HEK293 (cell line): ENCODE measurements at regions not wholly inside any gene's neighbourhood (a gene's known extent, or its start where the extent isn't known, plus 50 kb on each side); places are given as distances from the start of the nearest gene placed in this dataset.

Experiments used
- CTCF ChIA-PET: fragments of 350-600 bp; formaldehyde crosslinking; extraction: SDS; loops from one replicate; lab custom pipeline; 2021; ENCODE audit warnings: antibody characterized with exemption; lab: Yijun Ruan, JAX
- POLR2A ChIA-PET: fragments of 300-600 bp; formaldehyde crosslinking; extraction: SDS; loops from one replicate; lab custom pipeline; 2020; ENCODE audit warnings: antibody characterized with exemption, inconsistent platforms; lab: Yijun Ruan, JAX
- H3K27ac ChIP-seq: fragments of 200-500 bp; sonication (Bioruptor generic); 2 replicates; pipeline ENCODE4 v1.5.1; 2014; ENCODE audit warnings: low read depth, low read length, control low read depth, inconsistent platforms; ENCODE audit errors: extremely low read depth
- H3K36me3 ChIP-seq, 2 experiments: fragments of 200-500 bp in 1 of 2; sonication (Bioruptor generic) in 1 of 2; 1 replicate in 1 of 2; 2 replicates in 1 of 2; pipeline ENCODE4 v1.5.1; 2014 to 2017; ENCODE audit warnings: inconsistent platforms in 2 of 2, low read length in 2 of 2; ENCODE audit not compliant: control insufficient read depth in 2 of 2, insufficient read depth in 1 of 2
- H3K4me1 ChIP-seq: fragments of 200-500 bp; sonication (Bioruptor generic); 2 replicates; pipeline ENCODE4 v1.5.1; 2014; ENCODE audit warnings: mild to moderate bottlenecking, low read length, inconsistent platforms; ENCODE audit not compliant: control insufficient read depth, insufficient read depth
- H3K4me3 ChIP-seq: 2 replicates; pipeline ENCODE4 v1.5.1; 2011; ENCODE audit warnings: low read depth, mild to moderate bottlenecking, control low read depth, low read length, moderate library complexity
- H3K9me3 ChIP-seq: fragments of 200-500 bp; sonication (Bioruptor generic); 2 replicates; pipeline ENCODE4 v1.5.1; 2014; ENCODE audit warnings: low read depth, low read length, inconsistent platforms; ENCODE audit not compliant: control insufficient read depth, insufficient read depth
- HOXC10 ChIP-seq: sonication (generic); formaldehyde crosslinking; IDR thresholded peaks from 2 replicates; pipeline ENCODE4 v1.8.1; 2023; ENCODE audit warnings: mild to moderate bottlenecking, missing genetic modification reagents
- ZBTB17 ChIP-seq: fragments of 450-650 bp; formaldehyde crosslinking; IDR thresholded peaks from 2 replicates; pipeline ENCODE4 v1.5.1; 2016; ENCODE audit warnings: missing biosample characterization, missing genetic modification characterization
- ZNF121 ChIP-seq: fragments of 450-650 bp; formaldehyde crosslinking; IDR thresholded peaks from 2 replicates; pipeline ENCODE4 v1.5.1; 2016; ENCODE audit warnings: missing biosample characterization, missing genetic modification characterization
- ZNF132 ChIP-seq: fragments of 450-650 bp; formaldehyde crosslinking; IDR thresholded peaks from 2 replicates; pipeline ENCODE4 v1.5.1; 2017; ENCODE audit warnings: missing biosample characterization, missing genetic modification characterization, borderline replicate concordance
- ZNF184 ChIP-seq: fragments of 450-650 bp; IDR thresholded peaks from 2 replicates; pipeline ENCODE4 v1.5.1; 2018; ENCODE audit warnings: missing biosample characterization, mild to moderate bottlenecking, missing genetic modification characterization
- ZNF426 ChIP-seq: fragments of 450-650 bp; formaldehyde crosslinking; IDR thresholded peaks from 2 replicates; pipeline ENCODE4 v1.5.1; 2017; ENCODE audit warnings: missing biosample characterization, missing genetic modification characterization, mild to moderate bottlenecking, inconsistent platforms, moderate library complexity
- ZNF561 ChIP-seq: fragments of 450-650 bp; IDR thresholded peaks from 2 replicates; pipeline ENCODE4 v1.5.1; 2018; ENCODE audit warnings: missing biosample characterization, missing genetic modification characterization, borderline replicate concordance
- ZNF621 ChIP-seq: fragments of 450-650 bp; formaldehyde crosslinking; IDR thresholded peaks from 2 replicates; pipeline ENCODE4 v1.5.1; 2017; ENCODE audit warnings: missing biosample characterization, missing genetic modification characterization
- ZNF830 ChIP-seq: fragments of 450-650 bp; IDR thresholded peaks from 2 replicates; pipeline ENCODE4 v1.5.0; 2018; ENCODE audit warnings: missing biosample characterization, missing genetic modification characterization, low read depth, mild to moderate bottlenecking, moderate library complexity
- TF ChIP-seq, protein P1 (sequence below): fragments of 450-650 bp; formaldehyde crosslinking; IDR thresholded peaks from 2 replicates; pipeline ENCODE4 v1.5.1; 2016; ENCODE audit warnings: missing biosample characterization, missing genetic modification characterization
- TF ChIP-seq, protein P2 (sequence below): IDR thresholded peaks from 2 replicates; pipeline ENCODE4 v1.6.1; 2011; ENCODE audit warnings: mild to moderate bottlenecking, low read depth, low read length, borderline replicate concordance
- TF ChIP-seq, protein P3 (sequence below): fragments of 450-650 bp; formaldehyde crosslinking; IDR thresholded peaks from 2 replicates; pipeline ENCODE4 v1.5.1; 2016; ENCODE audit warnings: missing biosample characterization, missing genetic modification characterization
- TF ChIP-seq, protein P4 (sequence below): fragments of 450-650 bp; formaldehyde crosslinking; IDR thresholded peaks from 2 replicates; pipeline ENCODE4 v1.5.1; 2017; ENCODE audit warnings: missing biosample characterization, missing genetic modification characterization
- TF ChIP-seq, protein P5 (sequence below): fragments of 450-650 bp; formaldehyde crosslinking; IDR thresholded peaks from 2 replicates; pipeline ENCODE4 v1.5.1; 2016; ENCODE audit warnings: missing biosample characterization, missing genetic modification characterization

DNA sequence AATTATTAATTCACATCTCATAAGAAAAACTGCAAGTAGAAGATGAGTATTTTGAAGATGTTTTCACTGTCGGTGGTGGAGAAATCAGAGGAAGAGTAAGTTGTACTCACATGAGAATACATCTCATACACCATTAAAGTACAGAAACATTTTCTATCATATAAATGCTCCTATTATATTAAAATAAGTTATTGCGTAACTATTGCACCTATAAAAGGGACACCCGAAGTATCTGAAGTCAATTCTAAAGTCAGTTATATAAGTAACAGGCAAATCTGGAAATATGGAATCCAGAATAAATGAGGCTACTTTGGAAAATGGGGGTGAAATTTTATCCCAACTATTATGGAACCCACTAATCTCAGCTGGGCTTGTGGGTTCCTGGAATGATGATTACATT lies 103.3 kb downstream of the FAM76B start (continued):
- no peak for TF ChIP-seq ZNF426 (tag by site-specific recombination)
- TF ChIP-seq ZBTB17 (tag by site-specific recombination): no peak

DNA sequence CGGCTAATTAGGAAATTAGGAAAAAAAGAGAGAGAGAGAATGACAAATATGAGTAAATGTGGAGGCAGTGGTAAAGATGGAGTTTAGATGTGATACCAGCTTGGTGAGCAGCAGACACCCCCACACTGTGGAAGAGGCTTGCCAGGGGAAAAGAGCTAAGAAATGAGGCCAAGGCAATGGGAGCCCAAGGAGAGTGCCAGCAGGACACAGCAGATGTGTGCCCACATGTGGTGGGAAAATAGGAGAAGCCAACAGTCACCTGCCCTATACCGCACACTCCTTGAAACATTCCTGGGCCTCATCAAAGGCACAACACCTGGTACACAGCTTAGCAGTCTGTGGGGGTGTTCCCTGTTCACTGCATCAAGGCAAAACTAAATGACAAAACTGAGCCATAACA lies 104.9 kb downstream of the FAM76B start:
- CTCF ChIA-PET: interaction anchor here (1.2 kb wide), 1 partner anchor 21 kb away, joined by 6 read pairs; no protein-coding TSS in a partner anchor
- no peak overlapping the region for H3K4me3 ChIP-seq

DNA sequence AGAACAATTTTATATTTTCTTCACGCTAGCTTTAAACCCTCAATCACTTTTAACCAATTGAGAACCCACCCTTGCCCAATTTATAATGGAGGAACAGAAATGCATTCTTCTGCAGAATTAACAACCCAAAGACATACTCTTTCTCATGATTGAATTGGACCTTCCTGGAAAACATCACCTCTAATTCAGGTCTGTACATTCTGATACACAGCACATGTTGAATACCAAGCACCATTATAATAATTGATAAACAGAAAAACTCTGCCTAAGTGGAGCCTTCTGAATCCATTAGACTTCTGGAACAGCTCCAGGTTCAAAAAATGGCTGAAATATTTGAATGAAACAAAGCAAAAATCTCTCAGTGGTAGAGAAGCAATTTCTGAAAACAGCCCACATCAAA lies 105.4 kb downstream of the FAM76B start:
- H3K36me3 ChIP-seq: no peaks in the 10 kb centered on the region
- ChIA-PET POLR2A (no interaction called here), CTCF (interaction anchor here (1.2 kb wide), 1 partner anchor 22 kb away, joined by 6 read pairs; no protein-coding TSS in a partner anchor)
- no peak for TF ChIP-seq ZNF830
- TF ChIP-seq, protein P1, sequence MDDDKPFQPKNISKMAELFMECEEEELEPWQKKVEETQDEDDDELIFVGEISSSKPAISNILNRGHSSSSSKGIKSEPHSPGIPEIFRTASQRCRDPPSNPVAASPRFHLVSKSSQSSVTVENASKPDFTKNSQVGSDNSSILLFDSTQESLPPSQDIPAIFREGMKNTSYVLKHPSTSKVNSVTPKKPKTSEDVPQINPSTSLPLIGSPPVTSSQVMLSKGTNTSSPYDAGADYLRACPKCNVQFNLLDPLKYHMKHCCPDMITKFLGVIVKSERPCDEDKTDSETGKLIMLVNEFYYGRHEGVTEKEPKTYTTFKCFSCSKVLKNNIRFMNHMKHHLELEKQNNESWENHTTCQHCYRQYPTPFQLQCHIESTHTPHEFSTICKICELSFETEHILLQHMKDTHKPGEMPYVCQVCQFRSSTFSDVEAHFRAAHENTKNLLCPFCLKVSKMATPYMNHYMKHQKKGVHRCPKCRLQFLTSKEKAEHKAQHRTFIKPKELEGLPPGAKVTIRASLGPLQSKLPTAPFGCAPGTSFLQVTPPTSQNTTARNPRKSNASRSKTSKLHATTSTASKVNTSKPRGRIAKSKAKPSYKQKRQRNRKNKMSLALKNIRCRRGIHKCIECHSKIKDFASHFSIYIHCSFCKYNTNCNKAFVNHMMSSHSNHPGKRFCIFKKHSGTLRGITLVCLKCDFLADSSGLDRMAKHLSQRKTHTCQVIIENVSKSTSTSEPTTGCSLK (tag by site-specific recombination): no peak
- TF ChIP-seq, protein P2, sequence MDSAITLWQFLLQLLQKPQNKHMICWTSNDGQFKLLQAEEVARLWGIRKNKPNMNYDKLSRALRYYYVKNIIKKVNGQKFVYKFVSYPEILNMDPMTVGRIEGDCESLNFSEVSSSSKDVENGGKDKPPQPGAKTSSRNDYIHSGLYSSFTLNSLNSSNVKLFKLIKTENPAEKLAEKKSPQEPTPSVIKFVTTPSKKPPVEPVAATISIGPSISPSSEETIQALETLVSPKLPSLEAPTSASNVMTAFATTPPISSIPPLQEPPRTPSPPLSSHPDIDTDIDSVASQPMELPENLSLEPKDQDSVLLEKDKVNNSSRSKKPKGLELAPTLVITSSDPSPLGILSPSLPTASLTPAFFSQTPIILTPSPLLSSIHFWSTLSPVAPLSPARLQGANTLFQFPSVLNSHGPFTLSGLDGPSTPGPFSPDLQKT: no peak
- TF ChIP-seq ZNF561 (tag by site-specific recombination): no peak
- TF ChIP-seq ZNF121 (tag by site-specific recombination): no peak
- TF ChIP-seq HOXC10: no peak
- TF ChIP-seq, protein P3, sequence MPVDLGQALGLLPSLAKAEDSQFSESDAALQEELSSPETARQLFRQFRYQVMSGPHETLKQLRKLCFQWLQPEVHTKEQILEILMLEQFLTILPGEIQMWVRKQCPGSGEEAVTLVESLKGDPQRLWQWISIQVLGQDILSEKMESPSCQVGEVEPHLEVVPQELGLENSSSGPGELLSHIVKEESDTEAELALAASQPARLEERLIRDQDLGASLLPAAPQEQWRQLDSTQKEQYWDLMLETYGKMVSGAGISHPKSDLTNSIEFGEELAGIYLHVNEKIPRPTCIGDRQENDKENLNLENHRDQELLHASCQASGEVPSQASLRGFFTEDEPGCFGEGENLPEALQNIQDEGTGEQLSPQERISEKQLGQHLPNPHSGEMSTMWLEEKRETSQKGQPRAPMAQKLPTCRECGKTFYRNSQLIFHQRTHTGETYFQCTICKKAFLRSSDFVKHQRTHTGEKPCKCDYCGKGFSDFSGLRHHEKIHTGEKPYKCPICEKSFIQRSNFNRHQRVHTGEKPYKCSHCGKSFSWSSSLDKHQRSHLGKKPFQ (tag by site-specific recombination): no peak
- no peak overlapping the region for H3K4me3 ChIP-seq
- no peak overlapping the region for H3K27ac ChIP-seq
- H3K9me3 ChIP-seq: no peaks in the 10 kb centered on the region
- no peaks in the 10 kb centered on the region for H3K4me1 ChIP-seq

More for the DNA sequence above, 104.9 kb downstream of the FAM76B start:
- POLR2A ChIA-PET: no interaction called here
- no peaks in the 10 kb centered on the region for H3K36me3 ChIP-seq
- no peak for TF ChIP-seq ZNF621 (tag by site-specific recombination)
- TF ChIP-seq, protein P4, sequence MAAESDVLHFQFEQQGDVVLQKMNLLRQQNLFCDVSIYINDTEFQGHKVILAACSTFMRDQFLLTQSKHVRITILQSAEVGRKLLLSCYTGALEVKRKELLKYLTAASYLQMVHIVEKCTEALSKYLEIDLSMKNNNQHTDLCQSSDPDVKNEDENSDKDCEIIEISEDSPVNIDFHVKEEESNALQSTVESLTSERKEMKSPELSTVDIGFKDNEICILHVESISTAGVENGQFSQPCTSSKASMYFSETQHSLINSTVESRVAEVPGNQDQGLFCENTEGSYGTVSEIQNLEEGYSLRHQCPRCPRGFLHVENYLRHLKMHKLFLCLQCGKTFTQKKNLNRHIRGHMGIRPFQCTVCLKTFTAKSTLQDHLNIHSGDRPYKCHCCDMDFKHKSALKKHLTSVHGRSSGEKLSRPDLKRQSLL: no peak
- no peaks in the 10 kb centered on the region for H3K9me3 ChIP-seq
- H3K4me1 ChIP-seq: no peaks in the 10 kb centered on the region
- H3K27ac ChIP-seq: no peak overlapping the region

DNA sequence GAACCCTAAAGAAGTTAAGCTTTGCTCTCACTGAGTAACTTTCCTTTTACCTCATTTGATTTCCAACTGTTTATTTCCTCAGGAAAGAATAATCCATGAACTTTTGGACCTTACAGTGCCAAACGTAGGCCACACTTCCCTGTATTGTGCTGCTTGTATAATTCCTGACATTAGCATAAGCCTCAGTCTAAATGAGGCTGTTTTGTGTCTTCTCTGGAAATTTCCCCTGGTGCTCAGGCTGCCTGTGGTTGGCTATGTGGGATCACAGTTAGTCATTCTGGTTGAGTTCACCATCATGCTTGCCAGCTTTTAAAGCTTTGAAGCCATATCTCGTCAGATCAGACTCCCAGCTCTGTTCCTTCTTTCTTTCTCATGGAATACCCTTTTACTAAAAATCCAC lies 107.0 kb downstream of the FAM76B start:
- Histone ChIP-seq H3K36me3 (no peaks in the 10 kb centered on the region), H3K27ac (no peak overlapping the region), H3K4me1 (no peaks in the 10 kb centered on the region), H3K9me3 (no peaks in the 10 kb centered on the region), H3K4me3 (no peak overlapping the region)
- TF ChIP-seq ZNF184: no peak
- TF ChIP-seq ZNF132: no peak
- TF ChIP-seq, protein P5, sequence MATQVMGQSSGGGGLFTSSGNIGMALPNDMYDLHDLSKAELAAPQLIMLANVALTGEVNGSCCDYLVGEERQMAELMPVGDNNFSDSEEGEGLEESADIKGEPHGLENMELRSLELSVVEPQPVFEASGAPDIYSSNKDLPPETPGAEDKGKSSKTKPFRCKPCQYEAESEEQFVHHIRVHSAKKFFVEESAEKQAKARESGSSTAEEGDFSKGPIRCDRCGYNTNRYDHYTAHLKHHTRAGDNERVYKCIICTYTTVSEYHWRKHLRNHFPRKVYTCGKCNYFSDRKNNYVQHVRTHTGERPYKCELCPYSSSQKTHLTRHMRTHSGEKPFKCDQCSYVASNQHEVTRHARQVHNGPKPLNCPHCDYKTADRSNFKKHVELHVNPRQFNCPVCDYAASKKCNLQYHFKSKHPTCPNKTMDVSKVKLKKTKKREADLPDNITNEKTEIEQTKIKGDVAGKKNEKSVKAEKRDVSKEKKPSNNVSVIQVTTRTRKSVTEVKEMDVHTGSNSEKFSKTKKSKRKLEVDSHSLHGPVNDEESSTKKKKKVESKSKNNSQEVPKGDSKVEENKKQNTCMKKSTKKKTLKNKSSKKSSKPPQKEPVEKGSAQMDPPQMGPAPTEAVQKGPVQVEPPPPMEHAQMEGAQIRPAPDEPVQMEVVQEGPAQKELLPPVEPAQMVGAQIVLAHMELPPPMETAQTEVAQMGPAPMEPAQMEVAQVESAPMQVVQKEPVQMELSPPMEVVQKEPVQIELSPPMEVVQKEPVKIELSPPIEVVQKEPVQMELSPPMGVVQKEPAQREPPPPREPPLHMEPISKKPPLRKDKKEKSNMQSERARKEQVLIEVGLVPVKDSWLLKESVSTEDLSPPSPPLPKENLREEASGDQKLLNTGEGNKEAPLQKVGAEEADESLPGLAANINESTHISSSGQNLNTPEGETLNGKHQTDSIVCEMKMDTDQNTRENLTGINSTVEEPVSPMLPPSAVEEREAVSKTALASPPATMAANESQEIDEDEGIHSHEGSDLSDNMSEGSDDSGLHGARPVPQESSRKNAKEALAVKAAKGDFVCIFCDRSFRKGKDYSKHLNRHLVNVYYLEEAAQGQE: no peak
- ChIA-PET CTCF (interaction anchor here (1.2 kb wide), 1 partner anchor 23 kb away, joined by 4 read pairs; no protein-coding TSS in a partner anchor), POLR2A (no interaction called here)
